Epithelial cell of esophagus (primary cell): ENCODE measurements at regions not wholly inside any gene's neighbourhood (a gene's known extent, or its start where the extent isn't known, plus 50 kb on each side); places are given as distances from the start of the nearest gene placed in this dataset.
"Not testable (repeated sequence)": the region's sequence is repeated elsewhere in the genome, so short reads cannot be mapped to it uniquely, and the experiment has no call there.

Source experiments
- DNase-seq: peaks from one replicate; pipeline ENCODE4 v3.0.0; 2010; ENCODE audit warnings: low read depth
- H3K4me3 ChIP-seq: 2 replicates; pipeline ENCODE4 v1.5.1; 2011; ENCODE audit warnings: mild to moderate bottlenecking, low read length, control low read depth
- CTCF ChIP-seq: IDR thresholded peaks from 2 replicates; pipeline ENCODE4 v1.5.1; 2011; ENCODE audit warnings: low read depth, mild to moderate bottlenecking, low read length, control low read depth, inconsistent platforms; ENCODE audit not compliant: insufficient read depth; ENCODE audit errors: missing control alignments

- DNase-seq: no peak
- TF ChIP-seq CTCF: no peak
- H3K4me3 ChIP-seq: no peak overlapping the region
These were observed 63.4 kb upstream of the SOD1 start for GRCh38 chr21:31596055-31596454.

- no peak for TF ChIP-seq CTCF
- no peak overlapping the region for H3K4me3 ChIP-seq
- no peak for DNase-seq
These were observed 64.8 kb upstream of the SOD1 start for GRCh38 chr21:31594726-31595125.

GRCh38 chr21:31594279-31594678 lies 65.2 kb upstream of the SOD1 start:
- no peak for DNase-seq
- no peak overlapping the region for H3K4me3 ChIP-seq
- no peak for TF ChIP-seq CTCF

- no peak overlapping the region for H3K4me3 ChIP-seq
- no peak for TF ChIP-seq CTCF
- no peak for DNase-seq
These were observed 66.4 kb upstream of the SOD1 start for GRCh38 chr21:31592963-31593560.

- no peak overlapping the region for H3K4me3 ChIP-seq
- DNase-seq: no peak
- no peak for TF ChIP-seq CTCF
These were observed 67.0 kb upstream of the SOD1 start for GRCh38 chr21:31592516-31592915.

GRCh38 chr21:31589820-31590219 lies 69.7 kb upstream of the SOD1 start:
- TF ChIP-seq CTCF: no peak
- H3K4me3 ChIP-seq: no peak overlapping the region
- DNase-seq: no peak

- TF ChIP-seq CTCF: no peak
- H3K4me3 ChIP-seq: no peak overlapping the region
- DNase-seq: no peak
These were observed 73.4 kb upstream of the SOD1 start for GRCh38 chr21:31586118-31586517.

GRCh38 chr21:31583937-31584336 lies 75.6 kb upstream of the SOD1 start:
- DNase-seq, H3K4me3 ChIP-seq: not testable (repeated sequence)
